Brain microvascular endothelial cell (primary cell): ENCODE measurements at regions not wholly inside any gene's neighbourhood (a gene's known extent, or its start where the extent isn't known, plus 50 kb on each side); places are given as distances from the start of the nearest gene placed in this dataset.

Source experiments
- DNase-seq: peaks from one replicate; pipeline ENCODE4 v3.0.0-alpha.2; 2020
- H3K27ac ChIP-seq: fragments of 250-450 bp; sonication (Bioruptor Pico); 2 replicates; pipeline ENCODE4 v1.5.1; 2020; ENCODE audit warnings: mild to moderate bottlenecking, moderate library complexity
- H3K27me3 ChIP-seq: fragments of 250-450 bp; sonication (Bioruptor Pico); replicated peaks from 2 replicates; pipeline ENCODE4 v1.5.1; 2020; ENCODE audit warnings: mild to moderate bottlenecking
- H3K36me3 ChIP-seq: fragments of 250-450 bp; sonication (Bioruptor Pico); replicated peaks from 2 replicates; pipeline ENCODE4 v1.5.1; 2020; ENCODE audit warnings: mild to moderate bottlenecking
- H3K4me3 ChIP-seq: 2 replicates; pipeline ENCODE4 v1.5.1; 2011; ENCODE audit warnings: low read depth, mild to moderate bottlenecking, control low read depth, low read length, moderate library complexity
- in situ Hi-C: cut with HindIII; loops from 2 replicates; pipeline ENCODE4 v1.10.0; 2017; ENCODE audit warnings: low sequenced_read_pairs, low pct_ligation_motif_present
- TF ChIP-seq, protein P1 (sequence below): IDR thresholded peaks from 2 replicates; pipeline ENCODE4 v1.5.1; 2011; ENCODE audit warnings: low read depth, mild to moderate bottlenecking, moderate library complexity, low read length, control low read depth, inconsistent platforms; ENCODE audit errors: missing control alignments

DNA sequence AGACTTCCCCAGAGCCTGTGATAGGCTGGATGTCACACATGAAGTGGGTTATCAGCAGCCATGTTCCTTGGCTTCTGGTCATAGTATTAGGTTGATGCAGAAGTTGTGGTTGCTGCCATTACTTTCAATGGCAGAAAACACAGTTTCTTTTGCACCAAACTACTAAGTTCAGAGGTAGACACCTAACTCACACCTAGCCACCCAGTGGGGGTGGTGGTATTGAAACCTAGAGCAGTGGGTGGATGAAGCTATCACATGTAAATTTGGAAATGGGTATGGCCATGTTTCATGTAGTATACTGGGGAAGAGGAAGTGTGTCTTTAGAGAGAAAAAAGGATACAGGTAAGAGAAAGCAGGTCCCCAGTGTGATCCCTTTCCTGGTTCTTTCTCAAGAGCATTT lies 347.9 kb upstream of the SEMA6A start:
- TF ChIP-seq, protein P1, sequence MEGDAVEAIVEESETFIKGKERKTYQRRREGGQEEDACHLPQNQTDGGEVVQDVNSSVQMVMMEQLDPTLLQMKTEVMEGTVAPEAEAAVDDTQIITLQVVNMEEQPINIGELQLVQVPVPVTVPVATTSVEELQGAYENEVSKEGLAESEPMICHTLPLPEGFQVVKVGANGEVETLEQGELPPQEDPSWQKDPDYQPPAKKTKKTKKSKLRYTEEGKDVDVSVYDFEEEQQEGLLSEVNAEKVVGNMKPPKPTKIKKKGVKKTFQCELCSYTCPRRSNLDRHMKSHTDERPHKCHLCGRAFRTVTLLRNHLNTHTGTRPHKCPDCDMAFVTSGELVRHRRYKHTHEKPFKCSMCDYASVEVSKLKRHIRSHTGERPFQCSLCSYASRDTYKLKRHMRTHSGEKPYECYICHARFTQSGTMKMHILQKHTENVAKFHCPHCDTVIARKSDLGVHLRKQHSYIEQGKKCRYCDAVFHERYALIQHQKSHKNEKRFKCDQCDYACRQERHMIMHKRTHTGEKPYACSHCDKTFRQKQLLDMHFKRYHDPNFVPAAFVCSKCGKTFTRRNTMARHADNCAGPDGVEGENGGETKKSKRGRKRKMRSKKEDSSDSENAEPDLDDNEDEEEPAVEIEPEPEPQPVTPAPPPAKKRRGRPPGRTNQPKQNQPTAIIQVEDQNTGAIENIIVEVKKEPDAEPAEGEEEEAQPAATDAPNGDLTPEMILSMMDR = no peak
- no peak overlapping the region for H3K27ac ChIP-seq
- DNase-seq = no peak
- in situ Hi-C loops = no loop called here
- H3K36me3 ChIP-seq = no peaks in the 10 kb centered on the region
- H3K4me3 ChIP-seq = no peak overlapping the region
- no peaks in the 10 kb centered on the region for H3K27me3 ChIP-seq

DNA sequence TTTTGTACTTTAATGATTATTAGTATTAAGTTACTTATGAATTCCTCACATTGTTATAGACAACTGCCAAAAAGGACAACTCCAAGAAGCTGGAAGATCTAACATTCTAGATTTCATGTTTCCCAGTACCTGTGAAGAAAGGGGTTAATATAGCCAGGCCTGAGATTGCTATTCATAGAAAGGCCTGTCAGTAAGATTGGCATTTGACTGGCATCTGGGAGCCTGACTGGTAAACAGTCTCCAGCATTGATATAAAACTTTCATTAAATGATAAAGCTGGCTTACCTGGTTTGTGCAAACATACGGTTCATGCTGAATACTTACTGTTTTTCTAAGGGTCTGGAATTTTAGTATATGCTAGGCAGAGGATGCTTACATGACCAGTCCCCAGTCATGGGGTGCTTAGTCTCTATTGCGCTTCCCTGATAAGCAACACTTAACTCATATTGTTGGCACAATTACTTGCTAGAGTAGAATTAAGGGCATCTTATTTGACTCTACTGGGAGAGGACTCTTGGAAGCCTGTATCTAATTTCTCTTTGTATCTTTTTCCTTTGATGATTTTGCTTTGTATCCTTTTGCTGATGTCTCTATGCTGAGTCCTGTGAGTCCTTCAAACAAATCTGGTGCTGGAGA lies 340.4 kb upstream of the SEMA6A start:
- in situ Hi-C loops = no loop called here
- Histone ChIP-seq H3K27ac (no peak overlapping the region), H3K4me3 (no peak overlapping the region), H3K36me3 (no peaks in the 10 kb centered on the region), H3K27me3 (no peaks in the 10 kb centered on the region)
- no peak for DNase-seq
- TF ChIP-seq, protein P1 = no peak

GRCh38 chr5:116912221-116912620 lies 337.6 kb upstream of the SEMA6A start:
- TF ChIP-seq, protein P1 = no peak
- H3K4me3 ChIP-seq = no peak overlapping the region
- in situ Hi-C loops = no loop called here
- no peaks in the 10 kb centered on the region for H3K36me3 ChIP-seq
- no peak for DNase-seq
- H3K27ac ChIP-seq = no peak overlapping the region
- no peaks in the 10 kb centered on the region for H3K27me3 ChIP-seq

- in situ Hi-C loops = no loop called here
- TF ChIP-seq, protein P1 = no peak
- Histone ChIP-seq H3K4me3 (no peak overlapping the region), H3K27me3 (no peaks in the 10 kb centered on the region), H3K27ac (no peak overlapping the region), H3K36me3 (no peaks in the 10 kb centered on the region)
- DNase-seq = no peak
These were observed 336.5 kb upstream of the SEMA6A start for GRCh38 chr5:116911074-116911473.

DNA sequence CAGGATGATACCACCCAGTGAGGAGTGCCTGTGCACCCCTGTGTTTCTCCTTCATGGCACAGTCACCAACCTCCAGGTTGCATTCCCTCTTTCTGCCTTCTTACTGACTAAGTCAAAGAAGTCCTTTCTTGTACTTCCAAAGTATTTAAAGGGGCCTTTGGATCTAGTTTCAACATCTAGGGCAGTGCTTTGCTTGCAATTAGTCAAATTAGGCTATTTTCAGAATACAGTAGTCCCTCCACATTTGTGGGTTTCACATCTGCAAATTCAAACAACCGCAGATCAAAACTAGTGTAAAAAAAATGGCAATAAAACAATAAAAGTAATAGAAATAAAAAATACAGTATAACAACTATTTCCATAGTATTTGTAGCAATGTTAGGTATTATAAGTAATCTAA lies 333.9 kb upstream of the SEMA6A start:
- in situ Hi-C loops = no loop called here
- no peaks in the 10 kb centered on the region for H3K36me3 ChIP-seq
- H3K27me3 ChIP-seq = no peaks in the 10 kb centered on the region
- H3K27ac ChIP-seq = no peak overlapping the region
- H3K4me3 ChIP-seq = no peak overlapping the region
- DNase-seq = no peak
- TF ChIP-seq, protein P1 = no peak

DNA sequence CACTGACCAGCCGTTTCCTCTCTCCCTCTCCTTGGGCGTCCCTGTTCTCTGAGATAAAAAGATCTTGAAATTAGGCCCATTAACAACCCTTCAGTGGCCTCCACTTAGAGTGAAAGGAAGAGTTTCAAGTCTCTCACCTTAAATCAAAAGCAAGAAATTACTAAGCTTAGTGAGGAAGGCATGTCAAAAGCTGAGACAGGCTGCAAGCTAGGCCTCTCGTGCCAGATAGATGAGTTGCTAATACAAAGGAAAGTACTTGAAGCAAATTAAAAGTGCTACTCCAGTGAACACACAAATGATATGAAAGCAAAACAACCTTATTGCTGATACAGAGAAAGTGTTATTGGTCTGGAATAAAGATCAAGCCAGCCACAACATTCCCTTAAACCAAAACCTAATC lies 331.3 kb upstream of the SEMA6A start:
- TF ChIP-seq, protein P1 = no peak
- Histone ChIP-seq H3K4me3 (no peak overlapping the region), H3K27ac (no peak overlapping the region), H3K27me3 (no peaks in the 10 kb centered on the region), H3K36me3 (no peaks in the 10 kb centered on the region)
- in situ Hi-C loops = no loop called here
- DNase-seq = no peak
